ENCODE measurements at regions not wholly inside any gene's neighbourhood (a gene's known extent, or its start where the extent isn't known, plus 50 kb on each side); places are given as distances from the start of the nearest gene placed in this dataset.

DNA sequence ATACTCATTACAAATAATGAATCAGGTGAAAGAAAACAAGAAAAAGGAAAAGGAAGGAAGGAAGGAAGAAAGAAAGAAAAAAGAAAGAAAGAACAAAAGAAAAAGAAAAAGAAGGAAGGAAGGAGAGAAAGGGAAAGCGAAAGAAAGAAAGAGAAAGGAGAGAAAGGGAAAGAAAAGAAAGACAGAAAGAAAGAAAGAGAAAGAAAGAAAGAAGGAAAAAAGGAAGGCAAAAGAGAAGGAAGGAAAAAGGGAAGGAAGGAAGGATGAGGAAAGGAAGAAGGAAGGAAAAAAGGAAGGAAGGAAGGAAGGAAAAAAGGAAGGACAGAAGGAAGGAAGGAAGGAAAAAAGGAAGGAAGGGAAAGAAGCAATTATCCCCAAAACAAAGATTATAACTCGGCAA lies 1460.4 kb upstream of the PIK3C3 start:
- Histone ChIP-seq H3K27me3 (ENCODE audit: control insufficient read depth in 1 of 2, insufficient read depth in 2 of 2, low read length in 2 of 2) (no peaks in the 10 kb centered on the region), H3K36me3 (ENCODE audit: control insufficient read depth in 2 of 2, insufficient read depth in 2 of 2, low read length in 2 of 2) (no peaks in the 10 kb centered on the region), H3K4me3 (ENCODE audit: low read length in 2 of 2) (no peak overlapping the region), H3K9ac (ENCODE audit: low read length in 2 of 2) (no peak overlapping the region), H3K27ac (ENCODE audit: low read length) (no peak overlapping the region), H3K4me1 (ENCODE audit: control insufficient read depth, insufficient read depth, low read length) (no peaks in the 10 kb centered on the region), H3K9me3 (ENCODE audit: control insufficient read depth in 2 of 2, low read length in 2 of 2) (no peaks in the 10 kb centered on the region)

DNA sequence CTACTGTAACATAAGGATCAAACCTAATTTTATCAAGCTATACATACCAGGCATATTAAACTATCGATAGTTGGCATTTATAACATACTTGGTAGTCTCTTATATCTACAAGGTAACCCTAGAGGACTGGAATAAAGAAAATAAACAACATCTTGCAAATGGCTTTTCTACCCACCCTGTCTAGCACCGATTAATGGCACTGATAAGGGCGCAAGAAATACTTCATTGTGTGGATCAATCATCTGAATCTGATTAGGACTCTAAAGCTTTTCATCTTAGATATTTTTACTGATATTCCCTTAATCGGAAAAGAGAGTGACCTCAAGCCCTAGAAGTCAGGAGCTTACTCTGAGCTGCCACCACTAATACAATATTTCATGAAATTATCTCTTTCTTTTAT lies 1461.7 kb upstream of the PIK3C3 start:
- H3K9ac ChIP-seq (ENCODE audit: low read length in 2 of 2) = no peak overlapping the region
- H3K4me3 ChIP-seq (ENCODE audit: low read length in 2 of 2) = no peak overlapping the region
- H3K4me1 ChIP-seq (ENCODE audit: control insufficient read depth, insufficient read depth, low read length) = no peaks in the 10 kb centered on the region
- H3K36me3 ChIP-seq (ENCODE audit: control insufficient read depth in 2 of 2, insufficient read depth in 2 of 2, low read length in 2 of 2) = no peaks in the 10 kb centered on the region
- no peaks in the 10 kb centered on the region for H3K9me3 ChIP-seq (ENCODE audit: control insufficient read depth in 2 of 2, low read length in 2 of 2)
- no peak overlapping the region for H3K27ac ChIP-seq (ENCODE audit: low read length)
- H3K27me3 ChIP-seq (ENCODE audit: control insufficient read depth in 1 of 2, insufficient read depth in 2 of 2, low read length in 2 of 2) = no peaks in the 10 kb centered on the region

DNA sequence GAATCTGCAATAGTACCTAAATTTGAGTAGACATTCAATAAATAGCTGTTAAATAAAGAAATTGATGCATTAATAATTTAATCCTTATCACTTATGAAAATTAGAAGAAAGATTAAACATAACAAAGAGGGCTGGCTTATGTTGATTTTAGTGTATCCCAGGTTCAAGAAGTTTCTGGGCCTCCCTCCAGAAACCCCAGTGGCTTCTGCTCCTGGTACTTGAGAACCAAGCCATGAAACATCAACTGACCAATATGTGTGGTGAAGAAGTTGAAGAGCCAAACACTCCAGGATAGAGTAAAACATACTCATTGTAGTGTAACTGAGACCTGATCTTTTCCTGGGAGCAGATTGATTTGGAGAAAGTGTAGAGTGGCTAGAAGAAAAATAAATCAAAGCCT lies 1465.7 kb upstream of the PIK3C3 start:
- H3K9me3 ChIP-seq (ENCODE audit: control insufficient read depth in 2 of 2, low read length in 2 of 2) = no peaks in the 10 kb centered on the region
- H3K4me3 ChIP-seq (ENCODE audit: low read length in 2 of 2) = no peak overlapping the region
- no peaks in the 10 kb centered on the region for H3K27me3 ChIP-seq (ENCODE audit: control insufficient read depth in 1 of 2, insufficient read depth in 2 of 2, low read length in 2 of 2)
- H3K9ac ChIP-seq (ENCODE audit: low read length in 2 of 2) = no peak overlapping the region
- H3K4me1 ChIP-seq (ENCODE audit: control insufficient read depth, insufficient read depth, low read length) = no peaks in the 10 kb centered on the region
- no peaks in the 10 kb centered on the region for H3K36me3 ChIP-seq (ENCODE audit: control insufficient read depth in 2 of 2, insufficient read depth in 2 of 2, low read length in 2 of 2)
- H3K27ac ChIP-seq (ENCODE audit: low read length) = no peak overlapping the region

DNA sequence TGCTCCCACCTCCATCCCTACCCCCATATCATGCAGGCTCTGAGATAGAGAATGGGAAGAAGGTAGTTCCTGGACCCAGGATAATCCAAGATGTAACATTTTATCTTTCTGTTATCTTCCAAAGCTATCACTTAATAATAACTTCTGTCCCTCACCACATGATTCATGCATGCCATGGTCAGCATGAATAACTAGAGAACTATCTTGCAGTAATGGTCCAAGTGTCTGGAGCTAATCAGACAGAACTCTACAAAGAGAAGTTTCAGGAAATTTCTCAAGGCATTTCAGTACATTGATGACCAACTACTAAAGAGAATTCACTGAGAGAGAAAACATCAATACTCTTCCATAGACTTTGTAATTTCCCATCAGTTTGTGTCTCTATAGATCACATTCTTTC lies 1469.7 kb upstream of the PIK3C3 start:
- H3K9ac ChIP-seq (ENCODE audit: low read length in 2 of 2) = no peak overlapping the region
- H3K27ac ChIP-seq (ENCODE audit: low read length) = no peak overlapping the region
- H3K27me3 ChIP-seq (ENCODE audit: control insufficient read depth in 1 of 2, insufficient read depth in 2 of 2, low read length in 2 of 2) = no peaks in the 10 kb centered on the region
- H3K9me3 ChIP-seq (ENCODE audit: control insufficient read depth in 2 of 2, low read length in 2 of 2) = no peaks in the 10 kb centered on the region
- H3K4me1 ChIP-seq (ENCODE audit: control insufficient read depth, insufficient read depth, low read length) = no peaks in the 10 kb centered on the region
- no peaks in the 10 kb centered on the region for H3K36me3 ChIP-seq (ENCODE audit: control insufficient read depth in 2 of 2, insufficient read depth in 2 of 2, low read length in 2 of 2)
- H3K4me3 ChIP-seq (ENCODE audit: low read length in 2 of 2) = no peak overlapping the region

DNA sequence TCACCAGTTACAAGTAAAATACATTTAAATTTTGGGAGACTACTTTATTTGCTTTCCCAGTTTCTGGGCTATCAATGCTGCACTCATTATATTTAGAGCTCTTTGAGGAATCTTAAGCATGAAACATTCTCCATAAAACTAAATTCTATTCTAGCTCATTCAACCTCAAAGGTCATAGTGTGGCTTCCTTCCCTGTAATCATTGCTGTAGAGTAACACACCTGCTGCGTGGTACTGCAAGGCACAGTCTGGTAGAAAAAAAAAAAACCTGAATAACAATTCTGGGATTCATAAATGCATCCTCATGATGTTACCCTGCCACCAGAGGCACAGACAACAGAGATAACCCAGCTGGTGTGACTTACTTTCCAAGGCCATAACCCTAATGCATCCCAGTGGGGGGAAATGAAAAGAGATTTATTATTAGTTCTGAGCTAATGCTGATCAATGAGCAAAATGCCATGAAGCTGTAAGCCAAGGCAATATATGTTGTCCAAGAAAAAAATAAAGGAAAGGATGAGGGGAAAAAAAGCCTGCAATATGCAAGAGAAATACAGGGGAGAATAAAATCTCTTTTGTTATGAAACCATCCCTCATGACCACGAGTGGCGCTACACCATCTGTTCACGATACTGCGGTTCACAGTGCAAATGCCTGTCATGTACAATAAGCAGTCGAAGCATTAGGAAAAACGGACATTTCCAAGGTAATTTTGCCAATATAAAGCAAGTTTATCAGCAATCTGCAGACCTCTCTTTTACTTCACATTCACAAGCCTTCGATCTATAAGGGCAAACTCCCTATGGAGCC lies 1481.6 kb upstream of the PIK3C3 start:
- no peaks in the 10 kb centered on the region for H3K36me3 ChIP-seq (ENCODE audit: control insufficient read depth in 2 of 2, insufficient read depth in 2 of 2, low read length in 2 of 2)

DNA sequence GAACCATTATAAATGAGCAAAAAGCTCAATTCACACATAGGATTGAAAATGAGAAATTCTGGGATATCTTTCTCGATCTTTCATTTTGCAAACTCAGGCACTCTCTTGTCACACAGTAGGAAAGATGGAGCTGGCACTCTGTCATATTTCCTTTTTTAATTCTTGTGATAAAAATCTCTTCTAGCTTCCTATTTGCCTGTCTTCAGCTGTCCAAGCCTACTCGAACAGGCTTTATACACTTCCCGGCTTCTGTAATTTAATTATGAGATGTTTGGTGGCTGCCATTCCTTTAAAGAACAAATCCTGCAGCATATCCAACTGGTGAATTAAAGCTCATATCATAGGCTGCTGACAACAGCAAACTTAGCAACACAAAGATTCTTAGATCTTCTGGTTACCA lies 1484.3 kb upstream of the PIK3C3 start:
- no peaks in the 10 kb centered on the region for H3K27me3 ChIP-seq (ENCODE audit: control insufficient read depth in 1 of 2, insufficient read depth in 2 of 2, low read length in 2 of 2)
- H3K4me1 ChIP-seq (ENCODE audit: control insufficient read depth, insufficient read depth, low read length) = no peaks in the 10 kb centered on the region
- no peaks in the 10 kb centered on the region for H3K36me3 ChIP-seq (ENCODE audit: control insufficient read depth in 2 of 2, insufficient read depth in 2 of 2, low read length in 2 of 2)
- H3K27ac ChIP-seq (ENCODE audit: low read length) = no peak overlapping the region
- no peak overlapping the region for H3K4me3 ChIP-seq (ENCODE audit: low read length in 2 of 2)
- no peaks in the 10 kb centered on the region for H3K9me3 ChIP-seq (ENCODE audit: control insufficient read depth in 2 of 2, low read length in 2 of 2)
- no peak overlapping the region for H3K9ac ChIP-seq (ENCODE audit: low read length in 2 of 2)

More for the DNA sequence above, 1481.6 kb upstream of the PIK3C3 start:
- H3K27me3 ChIP-seq (ENCODE audit: control insufficient read depth in 1 of 2, insufficient read depth in 2 of 2, low read length in 2 of 2) = no peaks in the 10 kb centered on the region
- no peaks in the 10 kb centered on the region for H3K4me1 ChIP-seq (ENCODE audit: control insufficient read depth, insufficient read depth, low read length)
- no peak overlapping the region for H3K4me3 ChIP-seq (ENCODE audit: low read length in 2 of 2)
- H3K9me3 ChIP-seq (ENCODE audit: control insufficient read depth in 2 of 2, low read length in 2 of 2) = no peaks in the 10 kb centered on the region
- no peak overlapping the region for H3K27ac ChIP-seq (ENCODE audit: low read length)
- H3K9ac ChIP-seq (ENCODE audit: low read length in 2 of 2) = no peak overlapping the region

DNA sequence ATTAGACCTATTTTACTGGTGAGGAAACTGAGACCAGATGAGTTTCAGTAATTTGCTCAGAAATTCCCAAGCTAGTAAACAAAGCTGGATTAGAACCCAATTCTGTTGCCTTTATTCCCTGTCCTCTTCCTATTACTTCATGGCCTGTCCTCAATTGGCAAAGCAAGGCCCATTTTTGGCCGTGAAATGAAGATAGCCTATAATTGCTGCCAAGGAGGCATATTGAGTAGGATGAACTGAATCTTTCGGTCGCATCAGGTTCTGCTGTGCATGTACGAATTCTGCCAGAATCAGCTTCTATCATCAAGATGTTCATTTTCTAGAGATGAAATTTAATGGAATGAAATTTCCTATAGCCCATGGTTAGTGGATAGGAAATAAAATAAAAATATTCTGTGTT lies 1485.2 kb upstream of the PIK3C3 start:
- no peaks in the 10 kb centered on the region for H3K4me1 ChIP-seq (ENCODE audit: control insufficient read depth, insufficient read depth, low read length)
- H3K27me3 ChIP-seq (ENCODE audit: control insufficient read depth in 1 of 2, insufficient read depth in 2 of 2, low read length in 2 of 2) = no peaks in the 10 kb centered on the region
- no peaks in the 10 kb centered on the region for H3K36me3 ChIP-seq (ENCODE audit: control insufficient read depth in 2 of 2, insufficient read depth in 2 of 2, low read length in 2 of 2)
- H3K4me3 ChIP-seq (ENCODE audit: low read length in 2 of 2) = no peak overlapping the region
- no peak overlapping the region for H3K9ac ChIP-seq (ENCODE audit: low read length in 2 of 2)
- H3K27ac ChIP-seq (ENCODE audit: low read length) = no peak overlapping the region
- H3K9me3 ChIP-seq (ENCODE audit: control insufficient read depth in 2 of 2, low read length in 2 of 2) = no peaks in the 10 kb centered on the region

DNA sequence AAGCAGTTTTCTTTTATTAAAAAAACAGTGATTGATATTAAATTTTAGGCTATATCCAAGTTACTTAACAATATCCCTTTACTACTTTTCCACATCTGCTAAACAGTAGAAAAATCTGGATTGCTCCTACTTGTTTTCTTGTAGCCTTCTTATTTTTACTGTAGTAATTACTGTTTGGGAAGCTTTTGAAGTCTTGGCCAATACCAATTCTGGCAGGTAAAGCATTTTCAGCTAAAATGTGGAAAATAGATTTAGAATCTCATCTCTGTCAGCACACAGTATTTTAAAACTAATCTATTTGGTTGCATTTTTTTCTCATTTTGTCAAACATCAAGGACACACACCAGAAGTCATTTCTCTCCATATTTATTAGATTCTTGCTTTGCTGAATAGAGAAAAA lies 1485.7 kb upstream of the PIK3C3 start:
- no peaks in the 10 kb centered on the region for H3K36me3 ChIP-seq (ENCODE audit: control insufficient read depth in 2 of 2, insufficient read depth in 2 of 2, low read length in 2 of 2)
- H3K9ac ChIP-seq (ENCODE audit: low read length in 2 of 2) = no peak overlapping the region
- no peak overlapping the region for H3K27ac ChIP-seq (ENCODE audit: low read length)
- no peak overlapping the region for H3K4me3 ChIP-seq (ENCODE audit: low read length in 2 of 2)
- H3K4me1 ChIP-seq (ENCODE audit: control insufficient read depth, insufficient read depth, low read length) = no peaks in the 10 kb centered on the region
- no peaks in the 10 kb centered on the region for H3K27me3 ChIP-seq (ENCODE audit: control insufficient read depth in 1 of 2, insufficient read depth in 2 of 2, low read length in 2 of 2)
- H3K9me3 ChIP-seq (ENCODE audit: control insufficient read depth in 2 of 2, low read length in 2 of 2) = no peaks in the 10 kb centered on the region

DNA sequence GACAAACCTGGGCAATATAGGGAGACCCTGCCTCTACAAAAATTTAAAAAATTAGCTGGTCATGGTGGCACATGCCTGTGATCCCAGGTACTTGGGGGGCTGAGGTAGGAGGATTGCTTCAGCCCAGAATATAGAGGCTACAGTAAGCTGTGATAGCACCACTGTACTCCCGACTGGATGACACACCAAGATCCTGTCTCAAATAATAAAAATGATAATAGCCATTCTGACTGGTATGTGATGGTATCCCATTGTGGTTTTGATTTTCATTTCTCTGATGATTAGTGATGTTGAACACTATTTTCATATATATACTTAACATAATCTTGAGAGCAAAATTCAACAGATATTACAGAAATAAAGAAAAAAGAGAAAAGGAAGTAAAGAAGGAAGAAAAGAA lies 1491.0 kb upstream of the PIK3C3 start:
- Histone ChIP-seq H3K9ac (ENCODE audit: low read length in 2 of 2) (no peak overlapping the region), H3K27ac (ENCODE audit: low read length) (no peak overlapping the region), H3K27me3 (ENCODE audit: control insufficient read depth in 1 of 2, insufficient read depth in 2 of 2, low read length in 2 of 2) (no peaks in the 10 kb centered on the region), H3K4me1 (ENCODE audit: control insufficient read depth, insufficient read depth, low read length) (no peaks in the 10 kb centered on the region), H3K4me3 (ENCODE audit: low read length in 2 of 2) (no peak overlapping the region), H3K36me3 (ENCODE audit: control insufficient read depth in 2 of 2, insufficient read depth in 2 of 2, low read length in 2 of 2) (no peaks in the 10 kb centered on the region), H3K9me3 (ENCODE audit: control insufficient read depth in 2 of 2, low read length in 2 of 2) (peaks cover 0 to 3% of the 10 kb centered on the region in 2 donors)

DNA sequence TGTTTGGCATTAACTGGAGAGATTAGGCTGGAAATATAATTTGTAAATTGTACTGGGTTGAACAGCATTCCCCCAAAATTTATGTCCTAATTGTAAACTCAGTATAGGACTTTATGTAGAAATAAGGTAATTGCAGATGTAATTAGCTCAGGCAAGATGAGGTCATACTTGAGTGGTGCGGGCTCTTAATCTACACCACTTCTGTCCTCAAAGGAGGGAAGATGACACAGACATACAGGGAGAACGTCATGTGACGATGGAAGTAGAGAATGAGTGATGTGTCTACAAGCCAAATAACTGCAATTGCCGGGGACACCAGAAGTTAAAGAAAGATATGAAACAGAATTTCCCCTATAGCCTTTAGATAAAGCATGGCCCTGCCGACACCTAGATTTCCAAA lies 1501.1 kb upstream of the PIK3C3 start:
- no peaks in the 10 kb centered on the region for H3K9me3 ChIP-seq (ENCODE audit: control insufficient read depth in 2 of 2, low read length in 2 of 2)
- H3K4me1 ChIP-seq (ENCODE audit: control insufficient read depth, insufficient read depth, low read length) = no peaks in the 10 kb centered on the region
- H3K27ac ChIP-seq (ENCODE audit: low read length) = no peak overlapping the region
- H3K4me3 ChIP-seq (ENCODE audit: low read length in 2 of 2) = no peak overlapping the region
- H3K36me3 ChIP-seq (ENCODE audit: control insufficient read depth in 2 of 2, insufficient read depth in 2 of 2, low read length in 2 of 2) = no peaks in the 10 kb centered on the region
- H3K9ac ChIP-seq (ENCODE audit: low read length in 2 of 2) = no peak overlapping the region
- no peaks in the 10 kb centered on the region for H3K27me3 ChIP-seq (ENCODE audit: control insufficient read depth in 1 of 2, insufficient read depth in 2 of 2, low read length in 2 of 2)

DNA sequence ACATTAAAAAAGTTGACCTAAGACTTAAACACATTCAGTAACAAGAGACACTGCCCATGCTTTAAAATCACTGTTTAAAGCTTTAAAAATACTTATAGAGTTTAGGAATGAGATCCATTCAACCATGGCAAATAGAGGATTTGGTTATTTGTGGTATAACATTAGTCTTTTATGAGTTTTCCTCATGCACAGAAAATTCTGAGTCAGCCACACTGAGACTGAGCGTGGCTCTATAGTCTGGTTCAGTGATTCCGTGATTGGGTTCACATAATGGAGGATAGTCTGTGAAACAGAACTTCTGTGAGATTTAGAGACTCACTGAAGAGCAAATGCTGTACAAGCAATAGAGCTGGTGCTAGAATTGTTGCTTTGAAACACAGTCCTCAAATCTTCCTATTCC lies 1502.4 kb upstream of the PIK3C3 start:
- H3K4me1 ChIP-seq (ENCODE audit: control insufficient read depth, insufficient read depth, low read length) = no peaks in the 10 kb centered on the region
- no peaks in the 10 kb centered on the region for H3K36me3 ChIP-seq (ENCODE audit: control insufficient read depth in 2 of 2, insufficient read depth in 2 of 2, low read length in 2 of 2)
- H3K4me3 ChIP-seq (ENCODE audit: low read length in 2 of 2) = no peak overlapping the region
- H3K9ac ChIP-seq (ENCODE audit: low read length in 2 of 2) = no peak overlapping the region
- no peaks in the 10 kb centered on the region for H3K27me3 ChIP-seq (ENCODE audit: control insufficient read depth in 1 of 2, insufficient read depth in 2 of 2, low read length in 2 of 2)
- no peaks in the 10 kb centered on the region for H3K9me3 ChIP-seq (ENCODE audit: control insufficient read depth in 2 of 2, low read length in 2 of 2)
- no peak overlapping the region for H3K27ac ChIP-seq (ENCODE audit: low read length)

Measured in stomach smooth muscle (tissue), 2 donors.